GM12873 (cell line): ENCODE measurements at regions not wholly inside any gene's neighbourhood (a gene's known extent, or its start where the extent isn't known, plus 50 kb on each side); places are given as distances from the start of the nearest gene placed in this dataset.
A peak's percentile ranks its signal among the peaks of the same experiment; 100 is the strongest.

ENCODE experiments used
- TF ChIP-seq, protein P1 (sequence below): IDR thresholded peaks from 2 replicates; pipeline ENCODE4 v1.5.1; 2012; ENCODE audit warnings: low read depth, mild to moderate bottlenecking, moderate library complexity, low read length, control low read depth; ENCODE audit not compliant: insufficient read depth; ENCODE audit errors: missing control alignments

DNA sequence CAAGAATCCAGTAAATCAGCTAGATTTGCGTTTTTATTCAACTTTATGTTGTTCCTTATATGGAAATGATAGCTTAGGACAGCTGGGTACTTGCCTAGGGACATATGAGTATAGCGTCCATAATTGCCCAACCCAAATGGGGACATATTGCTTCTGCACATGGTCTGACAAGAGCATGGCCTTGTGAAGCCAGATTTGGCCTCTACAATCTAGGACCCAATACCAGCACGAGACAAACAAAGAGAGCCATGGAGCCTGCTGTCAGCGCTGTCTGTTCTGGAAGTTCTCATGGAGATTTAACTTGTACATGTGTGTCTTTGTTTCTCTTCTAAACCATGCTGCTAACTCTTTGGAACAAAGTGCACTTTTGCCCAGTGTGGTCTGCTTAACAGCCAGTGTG is 240.0 kb upstream of the CAMK1G start:
- TF ChIP-seq, protein P1, sequence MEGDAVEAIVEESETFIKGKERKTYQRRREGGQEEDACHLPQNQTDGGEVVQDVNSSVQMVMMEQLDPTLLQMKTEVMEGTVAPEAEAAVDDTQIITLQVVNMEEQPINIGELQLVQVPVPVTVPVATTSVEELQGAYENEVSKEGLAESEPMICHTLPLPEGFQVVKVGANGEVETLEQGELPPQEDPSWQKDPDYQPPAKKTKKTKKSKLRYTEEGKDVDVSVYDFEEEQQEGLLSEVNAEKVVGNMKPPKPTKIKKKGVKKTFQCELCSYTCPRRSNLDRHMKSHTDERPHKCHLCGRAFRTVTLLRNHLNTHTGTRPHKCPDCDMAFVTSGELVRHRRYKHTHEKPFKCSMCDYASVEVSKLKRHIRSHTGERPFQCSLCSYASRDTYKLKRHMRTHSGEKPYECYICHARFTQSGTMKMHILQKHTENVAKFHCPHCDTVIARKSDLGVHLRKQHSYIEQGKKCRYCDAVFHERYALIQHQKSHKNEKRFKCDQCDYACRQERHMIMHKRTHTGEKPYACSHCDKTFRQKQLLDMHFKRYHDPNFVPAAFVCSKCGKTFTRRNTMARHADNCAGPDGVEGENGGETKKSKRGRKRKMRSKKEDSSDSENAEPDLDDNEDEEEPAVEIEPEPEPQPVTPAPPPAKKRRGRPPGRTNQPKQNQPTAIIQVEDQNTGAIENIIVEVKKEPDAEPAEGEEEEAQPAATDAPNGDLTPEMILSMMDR, result no peak

DNA sequence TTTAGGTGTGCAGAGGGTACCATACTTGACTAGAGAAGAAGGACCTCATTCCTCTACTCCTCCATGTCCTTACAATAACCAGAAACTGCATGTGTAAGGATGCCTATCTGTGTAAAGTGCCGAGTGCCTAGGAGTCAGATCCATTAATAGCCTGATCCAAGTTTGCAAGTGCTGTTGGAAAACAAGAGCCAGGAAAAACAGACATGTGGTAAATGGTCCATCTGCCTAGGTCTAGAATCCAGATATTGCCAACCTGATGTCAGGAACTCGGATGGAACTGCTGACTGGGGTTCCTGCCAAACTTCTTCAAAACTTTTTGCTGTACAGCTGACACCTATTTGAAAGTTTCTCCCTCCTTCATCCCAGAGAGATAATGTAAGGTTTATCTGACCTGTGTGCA is 239.4 kb upstream of the CAMK1G start:
- TF ChIP-seq, protein P1, result no peak

DNA sequence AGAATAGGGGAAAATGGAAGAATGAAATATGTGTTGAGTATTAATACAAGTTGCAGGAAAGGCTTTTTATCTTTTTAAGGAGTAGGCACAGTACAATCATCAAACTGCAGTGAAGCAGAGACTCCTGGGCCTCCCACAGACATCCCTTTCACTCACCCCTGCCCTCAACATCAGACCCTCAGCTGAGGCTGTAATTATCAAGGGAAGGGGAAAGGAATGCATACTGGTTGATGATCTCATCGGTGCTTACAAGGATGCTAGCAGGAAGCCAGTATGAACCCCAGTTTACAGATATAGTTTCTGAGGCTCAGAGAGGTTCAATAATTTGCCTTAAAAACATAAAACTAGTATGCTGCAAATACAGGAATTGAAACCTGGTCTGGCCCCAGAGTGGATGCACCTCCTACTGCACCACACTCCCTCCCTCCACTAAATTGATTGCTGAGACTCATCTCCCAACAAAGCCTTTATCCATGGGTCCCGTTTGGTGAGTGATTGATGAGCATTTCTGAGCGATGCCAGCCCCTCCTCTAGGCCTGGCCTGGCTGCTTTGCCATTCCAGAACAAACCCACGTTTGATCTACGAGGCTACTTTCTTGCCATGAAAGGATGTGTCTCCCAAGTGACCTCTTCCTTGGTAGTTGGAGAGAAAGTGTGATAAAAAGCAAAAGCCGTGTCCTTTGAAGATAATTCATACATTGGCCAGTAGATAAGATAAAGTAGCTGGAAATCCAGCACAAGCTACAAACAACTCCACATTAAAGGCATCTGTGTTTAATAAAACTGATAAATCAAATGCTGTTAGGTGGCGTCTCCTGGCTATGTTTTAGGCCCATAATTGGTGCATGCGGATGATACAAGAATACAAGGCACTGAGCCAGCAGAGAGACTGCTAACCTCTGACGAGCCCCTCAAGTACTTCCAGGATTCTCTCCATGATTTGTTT is 233.9 kb upstream of the CAMK1G start:
- TF ChIP-seq, protein P1, result no peak

DNA sequence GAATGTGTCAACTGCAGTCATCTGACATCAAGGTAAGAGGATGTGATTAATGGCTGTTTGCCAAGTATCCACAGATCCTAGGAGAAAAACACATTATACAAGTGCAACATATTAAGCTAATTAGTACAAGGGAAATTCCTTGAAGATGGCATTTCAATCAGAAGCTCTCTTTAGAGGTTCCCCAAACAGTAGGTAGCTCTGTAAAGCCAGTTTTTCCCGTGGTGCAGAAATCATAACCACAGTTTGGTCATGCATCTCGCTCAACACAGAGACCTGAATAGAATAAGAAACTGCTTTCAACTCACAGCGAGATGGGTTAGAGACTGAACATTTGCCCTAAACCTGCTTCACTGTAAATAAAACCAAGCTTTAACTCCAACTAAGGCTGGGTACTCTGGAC is 230.5 kb upstream of the CAMK1G start:
- TF ChIP-seq, protein P1, result no peak

DNA sequence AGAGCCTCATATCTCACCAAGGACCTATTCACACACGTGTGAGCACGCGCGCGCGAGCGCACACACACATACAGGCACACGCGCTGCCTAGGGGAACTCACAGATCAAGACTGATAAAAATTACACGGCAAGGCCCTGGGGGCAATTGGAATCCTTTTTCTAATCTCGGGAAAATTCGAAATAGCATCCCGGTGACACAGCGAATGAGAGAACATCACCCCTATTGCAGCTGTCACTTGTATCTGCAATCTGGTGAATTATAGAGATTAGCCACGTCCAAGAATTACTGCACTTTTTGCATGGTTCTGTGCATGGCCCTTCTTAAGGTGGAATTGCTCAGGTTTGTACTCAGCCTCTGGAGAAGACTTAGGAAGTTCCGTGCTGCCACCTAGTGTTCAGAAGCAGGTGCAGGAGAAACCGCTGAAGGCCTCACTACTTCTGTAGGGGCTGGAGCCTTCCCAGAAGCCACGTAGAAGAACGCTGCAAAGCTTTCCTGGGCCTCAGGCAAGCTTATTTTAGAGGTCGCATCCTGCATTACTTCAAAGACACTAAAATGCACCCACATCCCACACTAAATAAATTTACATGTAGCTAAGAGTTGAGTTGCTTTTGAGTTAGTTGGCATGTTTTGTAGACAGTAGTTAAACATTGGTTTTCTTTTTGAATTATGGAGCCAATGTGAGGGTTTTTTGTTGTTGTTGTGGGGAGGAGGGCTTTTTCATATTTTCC is 229.2 kb upstream of the CAMK1G start:
- TF ChIP-seq, protein P1, result peak; percentile 95

DNA sequence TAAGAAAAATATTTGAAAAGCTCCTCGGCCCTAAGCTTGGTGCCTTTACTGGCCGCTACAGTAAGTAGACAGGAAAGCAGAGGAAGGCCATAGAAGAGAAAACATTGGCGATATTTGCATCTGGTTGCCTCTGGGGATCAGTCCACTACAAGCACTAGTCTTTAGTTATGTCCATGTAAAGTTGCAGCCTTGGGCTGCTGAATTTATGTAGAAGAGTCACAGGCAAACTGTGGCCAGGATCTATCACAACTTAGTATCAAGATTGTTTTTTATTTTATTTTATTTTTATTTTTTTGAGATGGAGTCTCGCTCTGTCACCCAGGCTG is 228.7 kb upstream of the CAMK1G start:
- TF ChIP-seq, protein P1, result no peak

DNA sequence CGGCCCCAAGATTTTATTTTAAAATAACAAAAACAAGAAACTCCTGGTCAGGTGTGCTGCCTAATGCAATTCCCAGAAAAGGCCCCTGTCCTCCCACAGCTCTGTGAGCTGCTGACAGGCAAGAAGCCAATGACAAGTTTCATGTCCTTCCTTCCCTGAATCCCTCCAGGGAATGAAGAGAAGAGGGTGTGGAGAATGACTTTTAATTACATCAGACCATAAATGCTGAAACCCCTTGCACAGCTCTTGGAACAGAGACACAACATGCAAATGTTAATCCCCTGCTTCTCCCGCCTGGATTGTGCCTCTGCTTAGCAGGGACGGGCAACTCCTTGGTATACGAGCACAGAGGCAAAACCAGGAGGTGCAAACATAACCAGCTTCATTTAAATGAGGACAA is 228.1 kb upstream of the CAMK1G start:
- TF ChIP-seq, protein P1, result no peak
